ENCODE measurements at regions not wholly inside any gene's neighbourhood (a gene's known extent, or its start where the extent isn't known, plus 50 kb on each side); places are given as distances from the start of the nearest gene placed in this dataset.

- Histone ChIP-seq H3K27ac (no peak overlapping the region), H3K27me3 (replicated peaks; ENCODE audit: insufficient read depth) (no peaks in the 10 kb centered on the region), H3K4me1 (ENCODE audit: control insufficient read depth in 1 of 2, low read depth in 2 of 2) (no peaks in the 10 kb centered on the region), H3K4me3 (no peak overlapping the region), H3K36me3 (no peaks in the 10 kb centered on the region), H3K9me3 (no peaks in the 10 kb centered on the region)
- ATAC-seq (ENCODE audit: insufficient number of reproducible peaks, low FRiP score, low read depth) (no peak), DNase-seq (ENCODE audit: low spot score) (no peak)
- TF ChIP-seq, protein P1, sequence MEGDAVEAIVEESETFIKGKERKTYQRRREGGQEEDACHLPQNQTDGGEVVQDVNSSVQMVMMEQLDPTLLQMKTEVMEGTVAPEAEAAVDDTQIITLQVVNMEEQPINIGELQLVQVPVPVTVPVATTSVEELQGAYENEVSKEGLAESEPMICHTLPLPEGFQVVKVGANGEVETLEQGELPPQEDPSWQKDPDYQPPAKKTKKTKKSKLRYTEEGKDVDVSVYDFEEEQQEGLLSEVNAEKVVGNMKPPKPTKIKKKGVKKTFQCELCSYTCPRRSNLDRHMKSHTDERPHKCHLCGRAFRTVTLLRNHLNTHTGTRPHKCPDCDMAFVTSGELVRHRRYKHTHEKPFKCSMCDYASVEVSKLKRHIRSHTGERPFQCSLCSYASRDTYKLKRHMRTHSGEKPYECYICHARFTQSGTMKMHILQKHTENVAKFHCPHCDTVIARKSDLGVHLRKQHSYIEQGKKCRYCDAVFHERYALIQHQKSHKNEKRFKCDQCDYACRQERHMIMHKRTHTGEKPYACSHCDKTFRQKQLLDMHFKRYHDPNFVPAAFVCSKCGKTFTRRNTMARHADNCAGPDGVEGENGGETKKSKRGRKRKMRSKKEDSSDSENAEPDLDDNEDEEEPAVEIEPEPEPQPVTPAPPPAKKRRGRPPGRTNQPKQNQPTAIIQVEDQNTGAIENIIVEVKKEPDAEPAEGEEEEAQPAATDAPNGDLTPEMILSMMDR (IDR thresholded peaks at IDR 0.05) = no peak
These were observed 111.9 kb upstream of the TSC22D2 start for GRCh38 chr3:150296123-150296735.

GRCh38 chr3:150293401-150294001 is 114.6 kb upstream of the TSC22D2 start:
- DNase-seq (ENCODE audit: low spot score) (no peak), ATAC-seq (ENCODE audit: insufficient number of reproducible peaks, low FRiP score, low read depth) (no peak)
- Histone ChIP-seq H3K9me3 (no peaks in the 10 kb centered on the region), H3K4me3 (no peak overlapping the region), H3K36me3 (no peaks in the 10 kb centered on the region), H3K27ac (no peak overlapping the region), H3K27me3 (replicated peaks; ENCODE audit: insufficient read depth) (no peaks in the 10 kb centered on the region), H3K4me1 (ENCODE audit: control insufficient read depth in 1 of 2, low read depth in 2 of 2) (no peaks in the 10 kb centered on the region)
- TF ChIP-seq, protein P1 (IDR thresholded peaks at IDR 0.05) = no peak

DNA sequence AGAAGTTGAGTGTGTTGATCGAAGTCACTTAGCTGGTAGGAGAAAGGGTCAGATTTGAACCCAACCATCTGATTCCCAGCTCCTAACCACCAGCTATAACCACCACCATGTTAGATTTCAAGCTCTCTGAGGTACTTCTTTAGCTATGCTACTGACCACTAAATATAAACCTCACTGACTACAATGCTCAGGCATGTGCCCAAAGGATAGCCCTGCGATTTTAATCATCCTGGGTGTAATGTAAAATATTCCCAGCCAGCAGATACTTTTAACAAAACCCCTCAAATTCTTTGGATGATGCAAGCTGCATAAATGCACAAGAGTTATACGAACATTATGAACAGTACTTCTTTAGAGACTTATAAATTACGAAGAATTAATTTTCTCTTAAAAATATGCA is 115.2 kb upstream of the TSC22D2 start:
- TF ChIP-seq, protein P1 (IDR thresholded peaks at IDR 0.05) = no peak
- H3K4me1 ChIP-seq (ENCODE audit: control insufficient read depth in 1 of 2, low read depth in 2 of 2) = no peaks in the 10 kb centered on the region

GRCh38 chr3:150291515-150291914 is 116.6 kb upstream of the TSC22D2 start:
- no peaks in the 10 kb centered on the region for H3K4me1 ChIP-seq (ENCODE audit: control insufficient read depth in 1 of 2, low read depth in 2 of 2)
- no peaks in the 10 kb centered on the region for H3K9me3 ChIP-seq
- ATAC-seq (ENCODE audit: insufficient number of reproducible peaks, low FRiP score, low read depth) (no peak), DNase-seq (ENCODE audit: low spot score) (no peak)
- no peak overlapping the region for H3K4me3 ChIP-seq
- H3K27ac ChIP-seq = no peak overlapping the region
- H3K36me3 ChIP-seq = no peaks in the 10 kb centered on the region
- TF ChIP-seq, protein P1 (IDR thresholded peaks at IDR 0.05) = no peak
- no peaks in the 10 kb centered on the region for H3K27me3 ChIP-seq (replicated peaks; ENCODE audit: insufficient read depth)

More for the DNA sequence above, 115.2 kb upstream of the TSC22D2 start:
- H3K27me3 ChIP-seq (replicated peaks; ENCODE audit: insufficient read depth) = no peaks in the 10 kb centered on the region
- H3K4me3 ChIP-seq = no peak overlapping the region
- H3K9me3 ChIP-seq = no peaks in the 10 kb centered on the region
- no peak for ATAC-seq (ENCODE audit: insufficient number of reproducible peaks, low FRiP score, low read depth)
- H3K36me3 ChIP-seq = no peaks in the 10 kb centered on the region
- no peak for DNase-seq (ENCODE audit: low spot score)
- no peak overlapping the region for H3K27ac ChIP-seq

DNA sequence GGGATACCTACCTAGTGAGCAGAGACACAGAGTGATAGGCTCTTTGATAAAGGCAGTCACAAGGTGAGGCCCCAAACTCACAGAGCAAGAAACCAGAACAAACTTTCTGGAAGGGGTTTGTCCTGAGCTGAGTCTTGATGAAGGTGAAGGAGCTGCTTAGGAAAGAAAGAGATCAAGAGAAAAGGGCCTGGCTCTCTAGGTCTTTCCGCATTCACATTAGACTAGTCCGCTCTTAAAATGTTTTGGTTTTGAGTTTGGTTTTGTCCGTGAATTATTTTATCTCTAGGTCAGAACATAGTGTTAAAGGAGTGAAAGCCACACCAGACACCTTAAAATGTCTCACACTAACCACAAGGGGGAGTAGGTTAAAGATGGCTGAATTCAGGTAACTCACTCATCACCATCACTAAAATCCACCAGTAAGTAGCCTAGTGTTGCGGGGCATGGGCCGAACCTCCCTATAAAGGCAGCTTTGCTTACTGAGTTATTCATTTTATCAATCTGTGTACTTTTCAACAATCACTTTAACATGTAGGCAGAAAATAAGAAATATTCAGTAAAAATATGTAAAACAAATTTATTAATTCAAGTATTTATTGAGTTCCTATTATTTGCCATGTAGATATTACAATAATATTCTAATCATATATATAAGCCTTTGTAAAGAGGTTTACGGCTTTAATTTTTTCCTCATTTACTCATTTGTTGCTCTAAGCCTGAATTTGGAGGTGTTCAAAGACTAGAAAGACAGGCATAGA is 121.5 kb upstream of the TSC22D2 start:
- no peaks in the 10 kb centered on the region for H3K4me1 ChIP-seq (ENCODE audit: control insufficient read depth in 1 of 2, low read depth in 2 of 2)
- DNase-seq (ENCODE audit: low spot score) (no peak), ATAC-seq (ENCODE audit: insufficient number of reproducible peaks, low FRiP score, low read depth) (no peak)
- no peak overlapping the region for H3K4me3 ChIP-seq
- no peak overlapping the region for H3K27ac ChIP-seq
- TF ChIP-seq, protein P1 (IDR thresholded peaks at IDR 0.05) = peak; percentile 60
- H3K36me3 ChIP-seq = no peaks in the 10 kb centered on the region
- no peaks in the 10 kb centered on the region for H3K9me3 ChIP-seq
- H3K27me3 ChIP-seq (replicated peaks; ENCODE audit: insufficient read depth) = no peaks in the 10 kb centered on the region
